ENCODE measurements at regions not wholly inside any gene's neighbourhood (a gene's known extent, or its start where the extent isn't known, plus 50 kb on each side); places are given as distances from the start of the nearest gene placed in this dataset.

GRCh38 chr4:35739308-35739707, 505.0 kb downstream of the ARAP2 start:
- Histone ChIP-seq H3K79me2 (ENCODE audit: insufficient read depth) (no peaks in the 10 kb centered on the region), H3K4me1 (ENCODE audit: insufficient read depth) (no peaks in the 10 kb centered on the region), H4K20me1 (ENCODE audit: insufficient read depth) (no peaks in the 10 kb centered on the region), H3K27ac (no peak overlapping the region), H3K27me3 (replicated peaks; ENCODE audit: insufficient read depth) (no peaks in the 10 kb centered on the region), H3K9me2 (ENCODE audit: insufficient read depth) (no peaks in the 10 kb centered on the region), H2AFZ (no peak overlapping the region), H3K9me3 (ENCODE audit: low read depth) (no peaks in the 10 kb centered on the region), H3K36me3 (ENCODE audit: low read depth) (no peaks in the 10 kb centered on the region), H3K9ac (no peak overlapping the region), H3F3A (ENCODE audit: insufficient read depth) (no peaks in the 10 kb centered on the region), H3K4me3 (no peak overlapping the region), H3K4me2 (ENCODE audit: unreplicated experiment) (no peak overlapping the region)
- 3 to 9% methylated on average over 3 of the region's 3 CpGs for WGBS, 2 experiments (ENCODE audit: low coverage in 1 of 2, low lambda C conversion rate in 2 of 2, missing lambda C conversion rate in 2 of 2)
- in situ Hi-C loops (cut with MboI), result no loop called here
- no peak for DNase-seq
- TF ChIP-seq EZH2phosphoT487 (IDR thresholded peaks at IDR 0.05; ENCODE audit: insufficient read depth, low read depth), result no peak
- no peak for TF ChIP-seq EZH2 (IDR thresholded peaks at IDR 0.05; ENCODE audit: insufficient read depth, poor library complexity, severe bottlenecking)

- Histone ChIP-seq H3F3A (ENCODE audit: insufficient read depth) (no peaks in the 10 kb centered on the region), H4K20me1 (ENCODE audit: insufficient read depth) (no peaks in the 10 kb centered on the region), H3K27ac (no peak overlapping the region), H3K79me2 (ENCODE audit: insufficient read depth) (no peaks in the 10 kb centered on the region), H3K27me3 (replicated peaks; ENCODE audit: insufficient read depth) (no peaks in the 10 kb centered on the region), H3K4me2 (ENCODE audit: unreplicated experiment) (no peak overlapping the region), H3K9ac (no peak overlapping the region), H3K9me3 (ENCODE audit: low read depth) (no peaks in the 10 kb centered on the region), H3K36me3 (ENCODE audit: low read depth) (no peaks in the 10 kb centered on the region), H3K4me1 (ENCODE audit: insufficient read depth) (no peaks in the 10 kb centered on the region), H3K4me3 (no peak overlapping the region), H3K9me2 (ENCODE audit: insufficient read depth) (0 out of 2 replicates have a peak, but pooled peaks cover 2% of the 10 kb centered on the region), H2AFZ (no peak overlapping the region)
- in situ Hi-C loops (cut with MboI), result no loop called here
- DNase-seq, result no peak
- TF ChIP-seq EZH2phosphoT487 (IDR thresholded peaks at IDR 0.05; ENCODE audit: insufficient read depth, low read depth) (no peak), EZH2 (IDR thresholded peaks at IDR 0.05; ENCODE audit: insufficient read depth, poor library complexity, severe bottlenecking) (no peak)
Observed at GRCh38 chr4:35754047-35754446, 490.3 kb downstream of the ARAP2 start.

- no peaks in the 10 kb centered on the region for H4K20me1 ChIP-seq (ENCODE audit: insufficient read depth)
- H3K9me3 ChIP-seq (ENCODE audit: low read depth), result no peaks in the 10 kb centered on the region
- 22 to 24% methylated on average over 1 of the region's 1 CpG for whole genome bisulfite sequencing, 2 experiments (ENCODE audit: low coverage in 1 of 2, low lambda C conversion rate in 2 of 2, missing lambda C conversion rate in 2 of 2)
- no peak overlapping the region for H3K4me2 ChIP-seq (ENCODE audit: unreplicated experiment)
- H3K4me3 ChIP-seq, result no peak overlapping the region
- H3F3A ChIP-seq (ENCODE audit: insufficient read depth), result no peaks in the 10 kb centered on the region
- H2AFZ ChIP-seq, result no peak overlapping the region
- H3K27me3 ChIP-seq (replicated peaks; ENCODE audit: insufficient read depth), result no peaks in the 10 kb centered on the region
- in situ Hi-C loops (cut with MboI), result no loop called here
- no peak overlapping the region for H3K27ac ChIP-seq
- no peak for TF ChIP-seq EZH2phosphoT487 (IDR thresholded peaks at IDR 0.05; ENCODE audit: insufficient read depth, low read depth)
- no peak for TF ChIP-seq EZH2 (IDR thresholded peaks at IDR 0.05; ENCODE audit: insufficient read depth, poor library complexity, severe bottlenecking)
- H3K9ac ChIP-seq, result no peak overlapping the region
- H3K36me3 ChIP-seq (ENCODE audit: low read depth), result no peaks in the 10 kb centered on the region
- H3K9me2 ChIP-seq (ENCODE audit: insufficient read depth), result 0 out of 2 replicates have a peak, but pooled peaks cover 2% of the 10 kb centered on the region
- DNase-seq, result no peak
- H3K4me1 ChIP-seq (ENCODE audit: insufficient read depth), result no peaks in the 10 kb centered on the region
- H3K79me2 ChIP-seq (ENCODE audit: insufficient read depth), result no peaks in the 10 kb centered on the region
Observed at GRCh38 chr4:35757836-35758235, 486.5 kb downstream of the ARAP2 start.

GRCh38 chr4:35760807-35761206, 483.5 kb downstream of the ARAP2 start:
- Histone ChIP-seq H3K27ac (no peak overlapping the region), H3K9ac (no peak overlapping the region), H3K9me2 (ENCODE audit: insufficient read depth) (no peaks in the 10 kb centered on the region), H3K36me3 (ENCODE audit: low read depth) (no peaks in the 10 kb centered on the region), H3F3A (ENCODE audit: insufficient read depth) (no peaks in the 10 kb centered on the region), H3K4me1 (ENCODE audit: insufficient read depth) (no peaks in the 10 kb centered on the region), H3K4me3 (no peak overlapping the region), H3K9me3 (ENCODE audit: low read depth) (no peaks in the 10 kb centered on the region), H3K79me2 (ENCODE audit: insufficient read depth) (no peaks in the 10 kb centered on the region), H4K20me1 (ENCODE audit: insufficient read depth) (no peaks in the 10 kb centered on the region), H3K27me3 (replicated peaks; ENCODE audit: insufficient read depth) (no peaks in the 10 kb centered on the region), H3K4me2 (ENCODE audit: unreplicated experiment) (no peak overlapping the region), H2AFZ (no peak overlapping the region)
- in situ Hi-C loops (cut with MboI), result no loop called here
- no peak for DNase-seq
- WGBS, 2 experiments (ENCODE audit: low coverage in 1 of 2, low lambda C conversion rate in 2 of 2, missing lambda C conversion rate in 2 of 2), result 2% methylated on average over 4 of the region's 4 CpGs
- TF ChIP-seq EZH2 (IDR thresholded peaks at IDR 0.05; ENCODE audit: insufficient read depth, poor library complexity, severe bottlenecking), result no peak
- no peak for TF ChIP-seq EZH2phosphoT487 (IDR thresholded peaks at IDR 0.05; ENCODE audit: insufficient read depth, low read depth)

- Histone ChIP-seq H3K27me3 (replicated peaks; ENCODE audit: insufficient read depth) (no peaks in the 10 kb centered on the region), H3K9me3 (ENCODE audit: low read depth) (no peaks in the 10 kb centered on the region), H3F3A (ENCODE audit: insufficient read depth) (no peaks in the 10 kb centered on the region), H2AFZ (no peak overlapping the region), H3K4me1 (ENCODE audit: insufficient read depth) (no peaks in the 10 kb centered on the region), H3K4me3 (no peak overlapping the region), H3K9ac (no peak overlapping the region), H3K4me2 (ENCODE audit: unreplicated experiment) (no peak overlapping the region), H3K36me3 (ENCODE audit: low read depth) (no peaks in the 10 kb centered on the region), H3K79me2 (ENCODE audit: insufficient read depth) (no peaks in the 10 kb centered on the region), H4K20me1 (ENCODE audit: insufficient read depth) (no peaks in the 10 kb centered on the region), H3K27ac (no peak overlapping the region), H3K9me2 (ENCODE audit: insufficient read depth) (no peaks in the 10 kb centered on the region)
- in situ Hi-C loops (cut with MboI), result no loop called here
- DNase-seq, result no peak
- TF ChIP-seq EZH2 (IDR thresholded peaks at IDR 0.05; ENCODE audit: insufficient read depth, poor library complexity, severe bottlenecking) (no peak), EZH2phosphoT487 (IDR thresholded peaks at IDR 0.05; ENCODE audit: insufficient read depth, low read depth) (no peak)
- WGBS, 2 experiments (ENCODE audit: low coverage in 1 of 2, low lambda C conversion rate in 2 of 2, missing lambda C conversion rate in 2 of 2), result 31 to 33% methylated on average over 2 of the region's 2 CpGs
Observed at GRCh38 chr4:35771571-35771970, 472.7 kb downstream of the ARAP2 start.
